ENCODE measurements at regions not wholly inside any gene's neighbourhood (a gene's known extent, or its start where the extent isn't known, plus 50 kb on each side); places are given as distances from the start of the nearest gene placed in this dataset.

GRCh38 chr6:140269591-140270165, 895.2 kb upstream of the CITED2 start:
- TF ChIP-seq ZNF274 (IDR thresholded peaks at IDR 0.05; ENCODE audit: low read depth, low read length) (no peak), YY1 (IDR thresholded peaks at IDR 0.05; ENCODE audit: insufficient read depth, insufficient read length) (no peak), SUZ12 (IDR thresholded peaks at IDR 0.05; ENCODE audit: extremely low read depth, insufficient read depth, insufficient read length) (no peak)
